NOMO-1 treated with dmso at 0.1 percent for 144 hours (cell line): ENCODE measurements at regions not wholly inside any gene's neighbourhood (a gene's known extent, or its start where the extent isn't known, plus 50 kb on each side); places are given as distances from the start of the nearest gene placed in this dataset.
A peak's percentile ranks its signal among the peaks of the same experiment; 100 is the strongest.
"Not testable (repeated sequence)": the region's sequence is repeated elsewhere in the genome, so short reads cannot be mapped to it uniquely, and the experiment has no call there.

Source experiments
- DNase-seq: peaks from one replicate; lab custom pipeline; 2025; ENCODE audit not compliant: unreplicated experiment; lab: John Stamatoyannopoulos, UW

DNA sequence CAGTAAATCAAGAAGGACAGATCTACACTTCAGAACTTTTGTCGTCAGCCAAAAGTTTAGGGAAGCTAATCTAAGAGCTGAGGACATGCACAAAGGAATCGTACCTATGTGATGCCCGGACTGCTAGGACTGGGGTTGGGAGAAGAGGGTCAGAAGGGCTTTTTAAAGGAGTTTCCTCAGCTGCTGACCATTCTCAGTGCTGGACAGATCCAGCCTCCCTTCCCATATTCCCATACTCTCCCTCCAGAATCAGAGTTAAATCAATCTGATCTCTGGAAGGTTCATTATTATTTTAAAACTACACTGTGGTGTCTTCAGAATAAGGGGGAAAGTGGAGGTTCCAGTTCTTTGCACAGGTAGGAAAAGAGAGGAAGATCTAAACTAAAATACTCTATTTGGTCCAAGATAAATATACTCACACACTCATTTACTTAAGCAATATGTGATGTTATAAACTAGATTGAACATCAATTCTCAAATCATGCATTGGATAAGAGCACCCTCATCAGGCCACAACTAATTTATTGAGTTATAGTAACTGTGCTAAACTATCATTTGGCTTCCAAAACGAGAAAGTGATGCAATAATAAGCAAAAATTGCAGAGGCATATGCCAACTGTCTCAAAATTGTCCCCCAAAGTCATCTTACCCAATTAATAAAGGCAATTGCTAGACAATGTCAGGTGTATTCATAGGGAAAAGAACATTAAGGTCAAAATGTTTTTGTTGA lies 124.7 kb downstream of the HNRNPD start:
- DNase-seq: no peak

DNA sequence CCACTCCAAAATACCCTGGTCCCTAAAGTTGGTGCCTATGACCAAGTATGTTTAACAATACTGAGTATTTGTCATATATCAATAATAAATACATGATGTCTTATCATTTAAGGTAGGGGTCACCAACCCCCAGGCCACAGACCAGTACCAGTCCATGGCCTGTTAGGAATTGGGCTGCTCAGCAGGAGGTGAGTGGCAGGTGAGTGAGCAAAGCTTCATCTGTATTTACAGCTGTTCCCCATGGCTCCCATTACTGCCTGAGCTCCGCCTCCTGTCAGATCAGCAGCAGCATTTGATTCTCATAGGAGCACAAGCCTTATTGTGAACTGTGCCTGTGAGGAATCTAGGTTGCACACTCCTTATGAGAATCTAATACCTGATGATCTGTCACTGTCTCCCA lies 126.2 kb downstream of the HNRNPD start:
- DNase-seq: no peak

DNA sequence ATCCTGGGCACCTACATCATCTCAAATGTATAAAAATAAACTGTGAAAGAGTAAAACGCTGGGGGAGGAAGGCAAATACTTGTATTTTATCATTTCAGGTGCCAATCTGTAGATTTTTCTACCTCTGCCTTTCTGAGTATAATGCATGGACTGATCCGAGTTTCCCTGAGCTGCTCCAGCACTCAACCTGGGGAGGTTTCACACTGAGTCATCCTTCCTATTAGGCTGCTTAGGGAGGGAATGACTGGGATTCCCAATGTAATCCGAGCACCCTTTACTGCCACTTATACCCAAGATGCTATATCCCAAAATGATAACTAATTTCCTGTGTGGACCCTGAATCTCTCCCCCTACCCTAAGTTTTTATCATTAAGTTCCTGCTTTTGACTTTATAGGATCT lies 126.6 kb downstream of the HNRNPD start:
- no peak for DNase-seq

DNA sequence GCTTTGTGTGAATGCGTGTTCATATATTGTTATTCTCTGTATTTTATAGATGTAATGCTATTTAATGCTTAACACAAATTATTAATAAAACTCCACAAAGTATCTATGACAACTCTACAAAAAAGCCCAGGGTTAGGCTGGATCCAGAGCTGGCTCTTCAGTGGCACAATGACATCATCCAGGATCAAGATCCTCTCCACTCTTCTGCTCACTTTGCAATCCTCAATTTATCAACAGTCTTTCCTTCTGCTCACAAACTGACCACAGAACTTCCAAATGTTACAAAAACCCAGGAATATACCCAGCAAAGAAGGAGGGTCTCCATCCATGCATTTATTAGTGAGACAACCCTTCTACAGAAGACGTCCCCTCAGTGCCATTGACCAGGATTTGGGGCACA lies 132.3 kb downstream of the HNRNPD start:
- no peak for DNase-seq

DNA sequence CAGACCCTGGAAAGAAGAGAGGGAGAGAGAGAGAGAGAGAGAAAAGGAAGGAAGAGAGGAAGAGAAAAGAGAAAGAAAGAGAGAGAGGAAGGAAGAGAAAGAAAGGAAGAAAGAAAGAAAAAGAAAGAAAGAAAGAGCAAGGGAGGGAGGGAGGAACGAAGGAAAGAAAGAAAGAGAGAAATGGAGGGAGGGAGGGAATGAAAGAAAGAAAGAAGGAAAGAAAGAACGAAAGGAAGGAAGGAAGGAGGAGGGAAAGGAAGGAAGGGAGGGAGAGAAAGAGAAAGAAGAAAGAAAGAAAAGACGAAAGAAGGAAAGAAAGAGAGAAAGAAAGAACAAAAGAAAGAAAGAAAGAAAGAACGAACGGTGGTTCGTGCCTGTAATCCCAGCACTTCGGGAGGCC lies 133.4 kb downstream of the HNRNPD start:
- DNase-seq: no peak

DNA sequence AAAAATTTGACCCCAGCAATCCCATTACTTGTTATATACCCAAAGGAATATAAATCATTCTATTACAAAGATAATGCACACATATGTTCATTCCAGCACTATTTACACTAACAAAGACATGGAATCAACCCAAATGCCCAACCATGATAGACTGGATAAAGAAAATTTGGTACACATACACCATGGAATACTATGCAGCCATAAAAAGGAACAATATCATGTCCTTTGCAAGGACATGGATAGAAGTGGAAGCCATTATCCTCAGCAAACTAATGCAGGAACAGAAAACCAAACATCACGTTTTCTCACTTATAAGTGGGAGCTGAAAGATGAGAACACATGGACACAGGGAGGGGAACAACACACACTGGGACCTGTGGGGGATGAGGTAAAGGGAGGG lies 136.6 kb downstream of the HNRNPD start:
- not testable (repeated sequence) for DNase-seq

DNA sequence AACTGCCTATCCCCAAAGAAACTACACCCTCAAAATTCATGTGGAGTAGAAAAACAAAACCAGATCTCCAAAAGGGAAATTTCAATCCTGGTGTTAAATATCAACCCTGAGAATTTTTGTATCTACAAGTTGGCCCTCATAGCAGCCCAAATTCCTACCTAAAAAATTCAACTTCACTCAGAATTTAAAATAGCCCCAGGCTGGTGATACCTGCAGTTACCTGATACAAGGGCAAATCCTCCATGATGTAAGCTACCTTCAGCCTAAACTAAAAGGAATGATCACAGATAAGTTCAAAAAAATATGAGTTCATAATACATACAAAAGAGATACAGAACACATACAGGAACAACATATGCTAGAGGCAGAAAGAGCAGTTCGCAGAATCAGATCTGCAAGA lies 138.4 kb downstream of the HNRNPD start:
- DNase-seq: no peak

DNA sequence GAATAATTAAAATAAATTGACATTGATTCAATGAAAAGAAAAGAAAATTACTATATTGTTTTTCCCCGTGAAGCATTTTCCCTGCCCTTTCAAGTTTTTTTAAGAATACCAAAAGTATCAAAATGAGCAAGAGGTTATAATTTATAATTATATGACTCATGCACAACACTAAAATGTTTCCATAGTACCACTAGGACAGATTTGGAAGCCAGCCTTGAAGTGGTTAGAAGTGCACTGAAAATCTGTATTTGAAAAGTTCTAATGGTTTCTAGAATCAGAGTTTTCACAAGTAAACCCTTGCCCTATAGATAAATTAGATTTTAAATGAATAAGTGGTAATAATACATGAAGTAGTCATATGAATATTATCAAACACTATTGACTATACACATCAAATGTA lies 140.9 kb downstream of the HNRNPD start:
- no peak for DNase-seq

DNA sequence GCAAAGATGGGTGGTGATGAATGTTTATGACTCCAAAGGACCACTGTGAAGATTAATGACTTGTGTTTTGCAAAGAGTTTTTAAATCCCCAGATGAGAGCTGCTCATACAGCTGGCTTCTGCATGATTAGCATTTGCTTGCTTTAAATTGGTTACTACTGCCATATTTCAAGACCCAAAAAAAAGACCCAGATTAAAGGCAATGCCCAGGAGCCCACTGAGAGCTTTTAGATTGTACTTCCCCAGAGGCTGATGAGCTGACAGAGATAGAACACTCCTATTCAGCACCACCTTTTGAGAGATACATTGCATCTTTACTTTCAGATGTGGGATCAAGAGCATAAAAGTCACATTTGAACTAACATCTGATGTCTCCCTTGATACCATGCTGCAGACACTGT lies 142.0 kb downstream of the HNRNPD start:
- no peak for DNase-seq

DNA sequence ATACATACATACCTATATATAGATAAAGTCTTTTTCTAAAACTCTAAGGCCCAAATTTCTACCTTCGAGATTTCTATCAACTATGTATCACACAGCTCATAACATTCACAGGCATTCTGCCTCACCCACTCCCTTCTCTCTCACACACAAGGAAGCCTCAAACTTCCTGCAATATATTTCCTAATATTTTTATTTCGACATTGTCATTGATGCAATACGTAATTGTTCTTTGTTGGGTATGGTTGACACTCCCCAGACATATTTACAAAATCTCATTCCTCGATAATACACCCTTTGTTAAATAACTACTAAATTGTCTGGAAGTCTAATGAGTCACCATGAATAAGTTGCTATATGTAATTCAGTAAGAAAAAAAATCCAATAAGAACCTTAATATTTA lies 143.5 kb downstream of the HNRNPD start:
- DNase-seq: no peak

DNA sequence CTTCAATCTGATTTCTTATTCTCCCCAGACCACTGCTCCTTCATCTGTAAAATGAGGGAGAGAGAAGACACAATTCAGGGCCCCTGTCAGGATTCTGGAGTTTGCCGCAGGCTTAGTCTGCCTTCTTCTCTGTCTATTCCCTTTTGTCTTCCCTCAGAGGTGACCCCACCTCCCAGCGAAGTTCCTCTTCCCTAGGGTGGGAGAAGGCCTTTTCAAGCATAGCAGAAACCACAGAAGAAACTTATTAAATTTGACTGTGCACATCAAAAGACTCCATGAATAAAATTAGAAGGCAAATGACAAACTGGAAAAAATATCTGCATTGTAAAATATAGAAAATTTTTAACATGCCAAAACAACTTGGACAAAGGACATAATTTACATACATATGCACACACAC lies 148.8 kb downstream of the HNRNPD start:
- DNase-seq: no peak

DNA sequence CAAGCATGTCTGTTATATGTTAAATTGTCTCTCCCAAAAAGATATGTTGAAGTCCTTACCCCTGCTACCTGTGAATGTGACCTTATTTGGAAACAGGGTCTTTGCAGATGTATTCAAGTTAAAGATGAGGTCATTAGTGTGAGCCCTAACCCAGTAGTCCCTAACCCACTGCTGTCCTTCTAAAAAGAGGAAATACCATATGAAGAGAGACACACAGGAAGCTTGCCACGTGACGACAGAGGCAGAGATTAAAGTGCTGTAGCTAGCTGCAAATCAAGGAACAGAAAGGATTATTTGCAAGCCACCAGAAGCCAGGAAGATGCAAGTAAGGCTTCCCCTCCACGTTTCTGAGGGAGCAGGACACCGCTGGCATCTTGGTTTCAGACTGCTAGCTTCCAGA lies 150.1 kb downstream of the HNRNPD start:
- peak; percentile 69 for DNase-seq

DNA sequence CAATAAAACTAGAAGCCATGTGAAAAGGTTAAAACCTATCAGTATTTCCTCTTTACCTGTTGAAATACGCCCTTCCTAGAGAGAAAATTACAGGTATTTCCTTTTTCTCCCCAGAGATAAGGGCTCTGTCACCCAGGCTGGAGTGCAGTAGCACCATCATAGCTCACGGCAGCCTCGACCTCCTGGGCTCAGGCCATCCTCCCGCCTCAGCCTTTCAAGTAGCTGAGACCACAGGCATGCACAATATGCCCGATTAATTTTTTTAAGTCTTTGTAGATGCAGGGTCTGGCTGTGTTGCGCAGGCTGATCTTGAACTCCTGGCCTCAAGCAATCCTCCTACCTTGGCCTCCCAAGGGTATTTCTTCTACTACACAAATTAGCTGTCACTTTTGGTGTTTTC lies 154.4 kb downstream of the HNRNPD start:
- no peak for DNase-seq

DNA sequence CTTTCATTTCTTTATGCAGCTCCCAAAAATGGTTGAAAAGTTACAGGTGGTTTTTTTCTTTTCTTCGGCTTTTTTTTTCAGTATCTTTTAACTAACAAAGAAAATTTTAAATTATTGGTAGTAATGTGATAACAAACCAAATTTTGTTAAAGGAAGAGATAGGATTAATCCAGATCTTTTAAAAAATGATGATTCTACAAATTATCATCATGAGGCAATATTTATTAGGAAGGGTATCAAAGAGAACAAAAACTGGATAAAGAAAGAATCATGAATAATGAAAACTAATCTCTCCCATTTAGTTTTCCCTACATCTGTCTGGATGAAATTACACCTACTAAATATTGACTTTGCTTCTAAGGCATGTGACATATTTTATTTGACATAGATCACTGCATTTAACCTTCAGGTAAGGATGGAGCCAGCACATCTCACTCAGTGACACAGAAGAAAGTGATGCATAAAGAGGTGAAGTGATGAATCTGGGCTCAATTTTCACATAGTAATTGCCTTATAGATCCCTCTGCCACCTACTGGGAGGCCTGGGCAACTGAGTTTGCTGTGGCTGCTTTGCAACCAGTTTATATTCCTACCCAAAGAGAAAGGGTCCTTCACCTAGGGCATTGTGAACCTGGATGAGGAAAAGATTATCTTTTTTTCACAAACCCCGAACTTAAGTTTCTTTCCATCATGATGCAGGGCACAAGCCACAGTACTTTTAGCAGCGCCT lies 155.6 kb downstream of the HNRNPD start:
- DNase-seq: no peak

DNA sequence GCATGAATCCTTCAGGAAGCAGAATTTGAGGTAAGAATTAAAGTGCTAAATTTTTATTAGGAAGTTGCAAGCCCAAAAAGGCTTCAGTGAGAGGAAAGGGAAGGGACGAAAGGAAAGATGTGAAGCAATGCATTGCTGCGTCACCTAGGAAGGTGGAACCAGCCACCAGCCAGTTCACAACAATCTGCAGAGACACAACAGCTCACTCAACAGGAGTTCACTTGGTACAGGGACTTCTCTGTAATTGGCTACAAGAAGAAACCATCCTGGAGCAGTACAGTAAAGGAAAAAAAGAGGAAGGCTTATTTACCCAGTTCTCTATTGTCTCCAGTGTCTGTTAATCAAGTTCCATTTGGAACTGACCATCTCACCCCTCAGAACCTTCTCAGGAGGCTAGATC lies 157.6 kb downstream of the HNRNPD start:
- no peak for DNase-seq

DNA sequence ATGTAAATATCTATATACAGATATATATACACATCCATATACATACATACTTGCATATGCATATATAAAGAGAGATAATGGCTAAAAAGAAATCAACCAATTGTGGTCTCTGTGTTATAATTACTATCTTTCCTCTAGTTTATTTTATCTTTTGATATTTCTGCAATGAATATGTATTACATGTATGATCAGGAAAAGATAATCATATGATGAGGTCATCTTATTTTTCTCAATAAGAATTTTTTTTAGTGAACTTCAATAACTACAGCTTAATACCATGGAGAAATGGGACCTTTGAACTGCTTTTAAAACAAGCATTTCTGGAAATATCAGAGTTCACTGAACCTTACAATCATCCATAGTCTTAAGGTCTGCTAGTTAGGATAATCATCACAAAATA lies 158.0 kb downstream of the HNRNPD start:
- no peak for DNase-seq

DNA sequence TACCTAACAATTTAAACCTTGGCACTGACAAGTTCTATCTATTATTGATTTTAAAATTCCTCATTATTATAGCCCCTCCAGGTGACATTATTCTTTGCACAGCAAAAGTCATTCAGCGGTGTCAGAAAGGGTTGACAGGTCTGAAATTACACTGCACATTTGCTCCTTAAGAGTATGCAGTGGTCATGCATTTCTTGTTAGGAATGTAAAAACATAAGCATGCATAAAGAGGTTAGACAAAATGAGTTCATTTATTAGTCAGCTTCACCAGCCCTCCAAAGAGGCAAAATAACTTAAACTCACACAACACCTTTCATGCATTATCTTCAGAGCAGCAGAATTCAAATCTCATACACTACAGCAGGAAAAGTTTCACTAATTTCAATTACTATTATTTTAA lies 158.8 kb downstream of the HNRNPD start:
- DNase-seq: no peak

DNA sequence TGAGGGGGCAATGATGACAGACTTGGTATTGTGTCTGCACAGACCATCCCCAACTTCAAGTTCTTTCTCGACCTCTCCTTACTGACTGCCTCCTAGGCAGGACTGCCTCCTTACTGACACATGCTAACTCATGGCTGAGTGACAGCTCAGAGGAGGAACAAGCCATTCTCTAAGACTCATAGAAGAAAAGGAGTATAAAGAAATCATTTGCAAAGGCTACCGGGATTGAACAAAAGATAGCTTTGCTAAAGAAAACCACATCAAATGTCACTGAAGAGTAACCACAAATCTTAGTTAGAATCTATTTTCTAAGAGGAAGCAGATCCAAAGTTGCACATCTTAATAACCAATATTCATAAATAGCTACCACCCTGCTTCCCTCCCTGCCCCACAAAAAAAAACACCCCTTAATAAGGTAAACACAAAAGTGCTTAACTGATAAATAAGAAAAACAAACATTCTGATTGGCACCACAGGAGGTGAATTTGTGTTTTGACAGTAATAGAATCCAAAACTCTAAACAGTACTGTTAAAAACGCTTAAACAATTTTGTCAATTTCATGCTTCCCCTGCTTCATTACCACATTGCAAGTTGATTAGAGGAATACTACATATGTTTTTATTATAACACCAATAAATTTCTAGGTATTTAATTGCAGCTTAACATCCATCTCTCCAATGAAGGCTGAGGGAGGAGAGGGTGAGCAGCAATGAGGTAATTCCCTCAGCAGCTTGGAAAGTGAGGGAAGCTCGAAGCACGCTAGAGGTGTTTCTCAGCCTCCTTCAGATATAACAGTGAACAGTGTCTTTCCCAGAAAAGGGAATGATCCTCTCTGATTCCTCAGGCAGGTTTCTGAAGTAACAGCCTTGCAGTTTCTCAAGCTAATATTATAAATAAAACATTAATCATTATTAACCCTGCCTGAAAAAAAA lies 160.0 kb downstream of the HNRNPD start:
- no peak for DNase-seq

DNA sequence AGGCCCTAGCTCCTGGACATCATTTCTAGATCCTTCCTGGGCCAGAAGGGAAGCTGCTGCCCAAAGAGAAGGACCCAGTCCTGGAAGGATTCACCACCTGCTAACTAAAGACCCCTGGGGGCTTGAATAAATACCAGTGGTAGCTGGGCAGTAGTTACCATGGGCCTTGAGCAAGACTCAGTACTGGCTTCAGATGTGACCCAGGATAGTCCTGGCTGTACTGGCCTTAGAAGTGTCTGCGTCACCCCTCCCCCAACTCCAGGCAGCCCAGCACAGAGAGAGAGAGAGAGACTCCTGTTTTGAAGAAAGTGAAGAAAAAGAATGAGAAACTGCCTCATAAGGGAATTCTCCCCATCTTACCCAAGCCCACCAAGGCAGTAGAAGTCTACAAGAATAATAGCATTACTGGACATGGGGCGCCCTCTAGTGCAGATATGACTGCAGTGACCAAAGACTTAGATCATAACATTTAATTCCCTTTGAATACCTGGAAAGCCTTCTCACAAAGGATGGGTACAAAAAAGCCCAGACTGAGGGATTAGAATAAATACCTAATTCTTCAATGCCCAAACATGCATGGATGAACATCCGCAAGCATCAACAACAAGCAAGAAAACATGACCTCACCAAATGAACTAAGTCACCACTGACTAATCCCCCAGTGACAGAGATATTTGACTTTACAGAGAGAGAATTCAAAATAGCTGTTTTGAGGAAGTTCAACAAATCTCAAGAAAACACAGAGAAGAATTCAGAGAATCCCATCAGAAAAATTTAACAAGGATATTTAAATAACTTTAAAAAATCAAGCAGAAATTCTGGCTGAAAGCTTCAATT lies 171.8 kb downstream of the HNRNPD start:
- DNase-seq: peak; percentile 12

DNA sequence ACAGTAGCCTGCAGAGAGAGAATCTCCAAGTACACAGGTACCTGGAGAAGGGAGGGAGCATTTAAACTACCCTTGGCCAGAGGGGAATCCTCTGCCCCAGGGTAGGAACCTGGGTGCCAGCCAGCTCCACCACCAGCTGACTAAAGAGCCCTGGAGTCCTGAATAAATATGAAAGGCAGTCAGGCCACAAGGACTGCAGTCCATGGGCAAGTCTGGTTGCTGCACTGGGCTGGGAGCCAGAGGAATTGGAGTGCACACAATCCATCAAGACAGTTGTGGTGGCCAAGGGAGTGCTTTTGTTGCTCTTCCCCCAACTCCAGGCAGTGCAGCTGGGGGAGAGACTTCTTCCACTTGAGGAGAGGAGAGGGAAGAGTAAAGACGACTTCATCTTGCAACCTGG lies 172.5 kb downstream of the HNRNPD start:
- no peak for DNase-seq

DNA sequence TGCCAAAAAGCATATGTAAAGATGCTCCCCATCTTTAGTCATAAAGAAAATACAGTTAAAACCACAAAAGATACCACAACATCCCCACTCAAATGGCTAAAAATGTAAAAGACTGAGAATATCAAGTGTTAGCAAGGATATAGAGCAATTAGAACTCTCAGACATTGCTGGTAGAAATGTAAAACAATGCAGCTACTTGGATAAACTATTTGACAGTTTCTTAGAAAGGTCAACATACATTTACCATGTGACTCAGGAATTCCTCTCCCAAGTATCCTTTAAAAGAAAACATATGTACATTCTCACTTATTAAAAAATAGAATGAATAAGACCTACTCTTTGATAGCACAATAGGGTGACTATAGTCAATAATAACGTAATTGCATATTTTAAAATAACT lies 173.7 kb downstream of the HNRNPD start:
- no peak for DNase-seq
